ENCODE measurements at regions not wholly inside any gene's neighbourhood (a gene's known extent, or its start where the extent isn't known, plus 50 kb on each side); places are given as distances from the start of the nearest gene placed in this dataset.

- POLR2A ChIA-PET = no interaction called here
Observed at GRCh38 chr4:170868170-170868569, 778.4 kb upstream of the AADAT start.

More at GRCh38 chr4:170868170-170868569, 778.4 kb upstream of the AADAT start:
- Histone ChIP-seq H3K9me1 (replicated peaks; ENCODE audit: control insufficient read depth, extremely low read depth, insufficient read depth, low read length) (no peaks in the 10 kb centered on the region), H3K4me2 (ENCODE audit: insufficient read depth, low read length) (no peak overlapping the region), H3K27me3 (ENCODE audit: control insufficient read depth in 2 of 2, insufficient read depth in 2 of 2, low read length in 2 of 2) (no peaks in the 10 kb centered on the region), H3K4me1 (ENCODE audit: control insufficient read depth, extremely low read depth, insufficient read depth, low read length) (no peaks in the 10 kb centered on the region), H3K36me3 (ENCODE audit: control insufficient read depth in 2 of 2, extremely low read depth in 1 of 2, insufficient read depth in 2 of 2, low read length in 2 of 2) (no peaks in the 10 kb centered on the region), H3K27ac (ENCODE audit: insufficient read depth, low read depth, low read length) (no peak overlapping the region), H3K4me3 (replicated peaks in 1 of 3; ENCODE audit: insufficient read depth in 1 of 3, low read depth in 1 of 3, low read length in 3 of 3) (no peak overlapping the region), H4K20me1 (replicated peaks; ENCODE audit: control insufficient read depth, extremely low read depth, insufficient read depth, low read length) (no peaks in the 10 kb centered on the region), H3K9ac (replicated peaks; ENCODE audit: extremely low read depth, insufficient read depth, low read length) (no peak overlapping the region), H2AFZ (ENCODE audit: low read depth, low read length) (no peak overlapping the region), H3K9me3 (replicated peaks; ENCODE audit: control insufficient read depth, insufficient read depth, low read length) (peaks cover 4% of the 10 kb centered on the region), H3K79me2 (ENCODE audit: control insufficient read depth, insufficient read depth, low read length) (no peaks in the 10 kb centered on the region)
- intact Hi-C loops (cut with micrococcal nuclease) = no loop called here
- DNase-seq (ENCODE audit: low read depth, low spot score) = no peak
- dilution Hi-C loops (cut with MboI; ENCODE audit: extremely low pct_ligation_motif_present, low sequenced_read_pairs) = no loop called here
- TF ChIP-seq POLR2A (IDR thresholded peaks at IDR 0.05; ENCODE audit: low read depth, low read length) (no peak), JUN (IDR thresholded peaks at IDR 0.05; ENCODE audit: borderline replicate concordance, insufficient read depth, insufficient read length, low read depth) (no peak), POLR2AphosphoS5 (IDR thresholded peaks at IDR 0.05; ENCODE audit: insufficient read depth, low read depth, low read length) (no peak), EZH2 (IDR thresholded peaks at IDR 0.05; ENCODE audit: borderline replicate concordance, low read depth, low read length, severe bottlenecking) (no peak), MAX (IDR thresholded peaks at IDR 0.05; ENCODE audit: insufficient read depth, insufficient read length) (no peak), FOS (IDR thresholded peaks at IDR 0.05; ENCODE audit: borderline replicate concordance, insufficient read depth, low read length) (no peak), MYC (IDR thresholded peaks at IDR 0.05; ENCODE audit: low read depth, low read length) (no peak), GATA2 (IDR thresholded peaks at IDR 0.05; ENCODE audit: insufficient read depth, insufficient read length, low read depth, low read length) (no peak), CTCF (IDR thresholded peaks at IDR 0.05; ENCODE audit: extremely low read depth in 1 of 2, insufficient read depth in 1 of 2, low read depth in 1 of 2, low read length in 2 of 2) (no peak)
- CTCF ChIA-PET = no interaction called here
- no TSS peak for BruUV-seq (replicated peaks)
- no peak for FAIRE-seq
